Suprapubic skin (tissue), 4 donors: ENCODE measurements at regions not wholly inside any gene's neighbourhood (a gene's known extent, or its start where the extent isn't known, plus 50 kb on each side); places are given as distances from the start of the nearest gene placed in this dataset.

Source experiments
- DNase-seq, 2 donors: peaks; one replicate each; pipeline ENCODE4 v3.0.0-alpha.2; 2019; ENCODE audit warnings: low spot score in 2 of 2
- H3K27ac ChIP-seq: fragments of 200-600 bp; sonication (generic); one replicate; pipeline ENCODE4 v1.5.1; 2019
- H3K27me3 ChIP-seq: fragments of 200-600 bp; sonication (generic); one replicate; pipeline ENCODE4 v1.5.1; 2019
- H3K36me3 ChIP-seq: fragments of 200-600 bp; sonication (generic); one replicate; pipeline ENCODE4 v1.5.1; 2019
- H3K4me1 ChIP-seq: fragments of 200-600 bp; sonication (generic); one replicate; pipeline ENCODE4 v1.5.1; 2019
- H3K4me3 ChIP-seq: fragments of 200-600 bp; sonication (generic); one replicate; pipeline ENCODE4 v1.5.1; 2019; ENCODE audit warnings: mild to moderate bottlenecking
- H3K9me3 ChIP-seq: fragments of 200-600 bp; sonication (generic); one replicate; pipeline ENCODE4 v1.5.1; 2019
- EP300 ChIP-seq: sonication (generic); formaldehyde crosslinking; IDR thresholded peaks from one replicate; pipeline ENCODE4 v1.6.1; 2017; ENCODE audit warnings: antibody characterized with exemption
- POLR2A ChIP-seq, 2 donors: fragments of 450-650 bp; IDR thresholded peaks; one replicate each; pipeline ENCODE4 v1.6.1; 2017; ENCODE audit warnings: antibody characterized with exemption in 2 of 2, mild to moderate bottlenecking in 2 of 2, moderate library complexity in 2 of 2
- POLR2AphosphoS5 ChIP-seq, 3 donors: sonication (generic); formaldehyde crosslinking; IDR thresholded peaks; one replicate each; pipeline ENCODE4 v1.6.1; 2017; ENCODE audit warnings: antibody characterized with exemption in 3 of 3
- WGBS: methylation state at CpG from one replicate; pipeline ENCODE4 v1.1.5; 2018; 5-methylcytosine and 5-hydroxymethylcytosine counted together
- TF ChIP-seq, protein P1 (sequence below), 2 donors: fragments of 200-600 bp in 1 of 2; fragments of 450-650 bp in 1 of 2; sonication (generic) in 1 of 2; IDR thresholded peaks; one replicate each; pipeline ENCODE4 v1.5.1; 2016 to 2019; ENCODE audit warnings: antibody characterized with exemption in 2 of 2, mild to moderate bottlenecking in 1 of 2, moderate library complexity in 1 of 2

DNA sequence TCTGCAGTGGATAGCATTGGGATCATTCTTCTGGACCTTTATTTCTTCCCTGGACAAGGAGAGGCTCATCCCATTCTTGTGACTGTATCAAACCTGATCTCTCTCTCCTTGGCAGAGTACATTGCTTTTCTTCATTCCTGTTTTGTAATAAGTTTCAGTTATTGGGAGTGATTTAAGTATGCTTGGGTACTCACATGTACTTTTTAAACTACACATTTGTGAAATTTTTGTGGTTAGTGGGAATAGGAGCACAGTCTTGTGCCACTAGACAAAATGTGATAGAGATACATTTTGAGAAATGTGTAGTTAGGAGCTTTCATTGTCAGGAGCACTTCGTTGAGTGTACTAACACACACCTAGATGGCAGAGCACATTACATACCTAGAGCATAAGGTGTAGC lies 262.6 kb downstream of the C3orf38 start:
- H3K4me3 ChIP-seq = no peak overlapping the region
- H3K27ac ChIP-seq = no peak overlapping the region
- H3K27me3 ChIP-seq = no peaks in the 10 kb centered on the region
- no peak for DNase-seq
- WGBS = 64% methylated on average over 1 of the region's 1 CpG
- no peak for TF ChIP-seq EP300
- TF ChIP-seq POLR2AphosphoS5 (IDR thresholded peaks at IDR 0.05) = no peak
- TF ChIP-seq POLR2A (IDR thresholded peaks at IDR 0.05) = no peak
- TF ChIP-seq, protein P1, sequence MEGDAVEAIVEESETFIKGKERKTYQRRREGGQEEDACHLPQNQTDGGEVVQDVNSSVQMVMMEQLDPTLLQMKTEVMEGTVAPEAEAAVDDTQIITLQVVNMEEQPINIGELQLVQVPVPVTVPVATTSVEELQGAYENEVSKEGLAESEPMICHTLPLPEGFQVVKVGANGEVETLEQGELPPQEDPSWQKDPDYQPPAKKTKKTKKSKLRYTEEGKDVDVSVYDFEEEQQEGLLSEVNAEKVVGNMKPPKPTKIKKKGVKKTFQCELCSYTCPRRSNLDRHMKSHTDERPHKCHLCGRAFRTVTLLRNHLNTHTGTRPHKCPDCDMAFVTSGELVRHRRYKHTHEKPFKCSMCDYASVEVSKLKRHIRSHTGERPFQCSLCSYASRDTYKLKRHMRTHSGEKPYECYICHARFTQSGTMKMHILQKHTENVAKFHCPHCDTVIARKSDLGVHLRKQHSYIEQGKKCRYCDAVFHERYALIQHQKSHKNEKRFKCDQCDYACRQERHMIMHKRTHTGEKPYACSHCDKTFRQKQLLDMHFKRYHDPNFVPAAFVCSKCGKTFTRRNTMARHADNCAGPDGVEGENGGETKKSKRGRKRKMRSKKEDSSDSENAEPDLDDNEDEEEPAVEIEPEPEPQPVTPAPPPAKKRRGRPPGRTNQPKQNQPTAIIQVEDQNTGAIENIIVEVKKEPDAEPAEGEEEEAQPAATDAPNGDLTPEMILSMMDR (IDR thresholded peaks at IDR 0.05) = no peak
- no peaks in the 10 kb centered on the region for H3K4me1 ChIP-seq
- H3K36me3 ChIP-seq = no peaks in the 10 kb centered on the region
- no peaks in the 10 kb centered on the region for H3K9me3 ChIP-seq

DNA sequence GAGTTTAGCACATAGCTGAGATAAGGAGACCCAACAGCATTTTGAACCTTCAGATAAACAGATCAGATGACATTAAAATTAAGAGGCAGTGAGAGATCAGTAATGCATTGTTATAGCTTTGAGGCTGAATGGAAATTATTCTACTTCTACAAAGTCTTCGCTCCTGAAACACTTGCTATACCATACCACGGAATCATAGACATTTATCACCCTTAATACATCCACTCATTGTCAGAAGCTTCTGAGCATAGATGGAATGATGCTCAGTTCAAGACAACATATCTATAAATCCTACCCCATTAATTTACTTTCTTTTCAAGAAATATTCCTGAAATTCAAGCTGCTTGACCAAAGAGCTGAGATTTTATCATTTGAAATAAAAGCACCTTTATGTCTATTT lies 266.7 kb downstream of the C3orf38 start:
- no peak for DNase-seq
- WGBS = 84% methylated on average over 2 of the region's 2 CpGs
- Histone ChIP-seq H3K27me3 (no peaks in the 10 kb centered on the region), H3K9me3 (no peaks in the 10 kb centered on the region), H3K4me3 (no peak overlapping the region), H3K4me1 (no peaks in the 10 kb centered on the region), H3K36me3 (no peaks in the 10 kb centered on the region), H3K27ac (no peak overlapping the region)
- TF ChIP-seq POLR2AphosphoS5 (IDR thresholded peaks at IDR 0.05) (no peak), POLR2A (IDR thresholded peaks at IDR 0.05) (no peak), EP300 (no peak)
- TF ChIP-seq, protein P1 (IDR thresholded peaks at IDR 0.05) = no peak

DNA sequence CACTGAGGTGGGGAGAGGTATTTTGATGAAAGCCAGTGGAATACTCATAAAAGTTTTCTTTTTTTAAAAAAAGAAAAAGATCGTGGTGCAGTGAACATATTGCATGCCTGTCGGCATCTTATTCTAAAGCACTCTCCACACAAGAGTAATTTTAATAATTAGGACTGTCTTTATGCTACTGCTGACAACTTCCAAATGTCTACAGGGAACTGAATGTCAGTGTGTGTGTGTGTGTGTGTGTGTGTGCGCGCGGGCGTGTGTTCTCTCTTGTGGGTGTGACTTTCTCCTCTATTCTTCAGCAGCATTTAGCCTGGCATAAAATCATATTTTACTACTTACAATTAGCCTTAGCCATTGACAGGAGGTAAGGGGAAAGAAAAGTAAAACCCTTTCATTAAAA lies 268.5 kb downstream of the C3orf38 start:
- no peaks in the 10 kb centered on the region for H3K36me3 ChIP-seq
- H3K4me1 ChIP-seq = no peaks in the 10 kb centered on the region
- no peak for DNase-seq
- 80% methylated on average over 6 of the region's 6 CpGs for WGBS
- no peaks in the 10 kb centered on the region for H3K9me3 ChIP-seq
- H3K27ac ChIP-seq = no peak overlapping the region
- H3K27me3 ChIP-seq = no peaks in the 10 kb centered on the region
- TF ChIP-seq, protein P1 (IDR thresholded peaks at IDR 0.05) = no peak
- TF ChIP-seq POLR2A (IDR thresholded peaks at IDR 0.05) (no peak), EP300 (no peak), POLR2AphosphoS5 (IDR thresholded peaks at IDR 0.05) (no peak)
- no peak overlapping the region for H3K4me3 ChIP-seq

DNA sequence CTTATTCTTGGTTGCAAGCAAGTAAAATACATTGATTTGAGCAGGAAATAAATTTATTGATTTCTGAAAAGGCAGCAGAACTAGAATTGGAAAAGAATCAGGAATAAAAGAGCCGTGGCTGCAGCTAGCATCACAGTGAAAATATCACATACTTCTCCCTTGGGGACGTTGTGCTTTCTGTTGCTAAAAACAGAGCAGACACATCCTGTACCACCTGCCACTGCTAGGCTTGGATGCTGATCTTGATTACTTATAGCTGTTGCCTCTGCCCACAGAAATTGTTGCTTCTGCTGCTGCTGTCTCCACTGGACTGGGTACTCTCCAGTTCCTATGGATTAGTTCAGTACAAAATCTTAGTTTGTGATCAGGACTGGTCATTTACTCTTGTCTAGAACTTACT lies 283.8 kb downstream of the C3orf38 start:
- no peak for DNase-seq
- Histone ChIP-seq H3K36me3 (no peaks in the 10 kb centered on the region), H3K9me3 (no peaks in the 10 kb centered on the region), H3K27me3 (no peaks in the 10 kb centered on the region), H3K4me1 (no peaks in the 10 kb centered on the region), H3K27ac (no peak overlapping the region), H3K4me3 (no peak overlapping the region)
- TF ChIP-seq POLR2AphosphoS5 (IDR thresholded peaks at IDR 0.05) (no peak), EP300 (no peak), POLR2A (IDR thresholded peaks at IDR 0.05) (no peak)
- TF ChIP-seq, protein P1 (IDR thresholded peaks at IDR 0.05) = no peak
- WGBS = 29% methylated on average over 2 of the region's 2 CpGs

DNA sequence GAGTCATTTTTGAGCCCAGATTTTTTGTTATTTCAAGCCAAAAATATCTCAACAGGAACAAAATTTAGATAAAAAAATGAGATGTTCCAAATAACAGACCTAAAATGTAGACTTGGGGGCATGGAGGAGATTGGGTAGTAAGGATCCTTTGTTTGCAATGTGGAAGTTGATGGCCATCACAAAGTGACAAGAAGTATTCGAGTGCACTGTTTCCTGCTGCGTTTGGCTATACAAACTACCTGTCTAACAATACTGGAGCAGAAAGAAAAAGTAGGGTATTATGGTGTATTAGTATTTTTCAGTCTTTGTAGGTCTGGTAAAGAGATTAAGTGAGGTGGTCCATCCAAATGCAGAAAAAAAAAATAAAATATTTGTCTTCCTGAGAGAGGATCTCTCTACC lies 284.2 kb downstream of the C3orf38 start:
- Histone ChIP-seq H3K4me3 (no peak overlapping the region), H3K4me1 (no peaks in the 10 kb centered on the region), H3K27ac (no peak overlapping the region), H3K36me3 (no peaks in the 10 kb centered on the region), H3K27me3 (no peaks in the 10 kb centered on the region), H3K9me3 (no peaks in the 10 kb centered on the region)
- 86% methylated on average over 2 of the region's 2 CpGs for WGBS
- no peak for TF ChIP-seq POLR2A (IDR thresholded peaks at IDR 0.05)
- TF ChIP-seq POLR2AphosphoS5 (IDR thresholded peaks at IDR 0.05) = no peak
- TF ChIP-seq, protein P1 (IDR thresholded peaks at IDR 0.05) = no peak
- TF ChIP-seq EP300 = no peak
- no peak for DNase-seq
